ENCODE measurements at regions not wholly inside any gene's neighbourhood (a gene's known extent, or its start where the extent isn't known, plus 50 kb on each side); places are given as distances from the start of the nearest gene placed in this dataset.

- no CpG with 5 or more reads among the region's 5 CpGs for WGBS, 2 donors (ENCODE audit: extremely low coverage in 2 of 2, insufficient read length in 2 of 2, insufficient replicate concordance in 1 of 2)
- Histone ChIP-seq H3K79me1 (ENCODE audit: low read depth, low read length) (no peaks in the 10 kb centered on the region), H2BK5ac (ENCODE audit: low read length) (no peak overlapping the region), H4K8ac (ENCODE audit: low read depth, low read length) (no peak overlapping the region), H3K4me1 (ENCODE audit: control insufficient read depth in 2 of 2, insufficient read depth in 1 of 2, low read depth in 1 of 2, low read length in 2 of 2) (peaks cover 1 to 3% of the 10 kb centered on the region in 2 donors), H3K4me3 (ENCODE audit: low read length in 2 of 2) (no peak overlapping the region), H2AFZ (ENCODE audit: low read length) (no peak overlapping the region), H3K14ac (ENCODE audit: low read length) (no peak overlapping the region), H2BK120ac (ENCODE audit: low read depth, low read length) (no peak overlapping the region), H3K36me3 (replicated peaks in 1 of 2; ENCODE audit: control insufficient read depth in 2 of 2, insufficient read depth in 2 of 2, low read length in 2 of 2) (no peaks in the 10 kb centered on the region), H2AK5ac (ENCODE audit: low read depth, low read length) (peak overlapping the region; percentile 9), H3K4ac (ENCODE audit: low read length) (no peak overlapping the region), H3K27me3 (ENCODE audit: control insufficient read depth in 3 of 3, insufficient read depth in 3 of 3, low read depth in 1 of 3, low read length in 3 of 3) (no peaks in the 10 kb centered on the region), H3K23ac (ENCODE audit: low read depth, low read length, poor library complexity) (no peak overlapping the region), H4K91ac (ENCODE audit: low read depth, low read length, poor library complexity) (no peak overlapping the region), H2BK12ac (ENCODE audit: low read length) (no peak overlapping the region), H3K4me2 (ENCODE audit: insufficient read depth, low read length, poor library complexity, severe bottlenecking) (no peak overlapping the region), H3K18ac (ENCODE audit: low read length) (no peak overlapping the region), H3K9me3 (replicated peaks in 1 of 2; ENCODE audit: control insufficient read depth in 2 of 2, insufficient read depth in 1 of 2, low read depth in 1 of 2, low read length in 2 of 2) (peaks cover 0 to 3% of the 10 kb centered on the region in 2 donors), H3K27ac (replicated peaks; ENCODE audit: low read length) (no peak overlapping the region), H2BK15ac (ENCODE audit: low read length) (no peak overlapping the region), H3K9ac (ENCODE audit: low read depth, low read length, poor library complexity) (no peak overlapping the region)
- DNase-seq (ENCODE audit: low spot score) = no peak
These were observed 498.6 kb upstream of the SALL1 start for GRCh38 chr16:51649631-51650030.

- Histone ChIP-seq H3K4me3 (ENCODE audit: low read length in 2 of 2) (no peak overlapping the region), H2BK120ac (ENCODE audit: low read depth, low read length) (no peak overlapping the region), H3K4me1 (ENCODE audit: control insufficient read depth in 2 of 2, insufficient read depth in 1 of 2, low read depth in 1 of 2, low read length in 2 of 2) (peaks cover 1 to 3% of the 10 kb centered on the region in 2 donors), H3K14ac (ENCODE audit: low read length) (no peak overlapping the region), H3K9me3 (replicated peaks in 1 of 2; ENCODE audit: control insufficient read depth in 2 of 2, insufficient read depth in 1 of 2, low read depth in 1 of 2, low read length in 2 of 2) (peaks cover 0 to 3% of the 10 kb centered on the region in 2 donors), H3K36me3 (replicated peaks in 1 of 2; ENCODE audit: control insufficient read depth in 2 of 2, insufficient read depth in 2 of 2, low read length in 2 of 2) (no peaks in the 10 kb centered on the region), H4K91ac (ENCODE audit: low read depth, low read length, poor library complexity) (no peak overlapping the region), H2AFZ (ENCODE audit: low read length) (no peak overlapping the region), H3K18ac (ENCODE audit: low read length) (peak overlapping the region; percentile 16), H3K4me2 (ENCODE audit: insufficient read depth, low read length, poor library complexity, severe bottlenecking) (no peak overlapping the region), H2BK5ac (ENCODE audit: low read length) (no peak overlapping the region), H3K23ac (ENCODE audit: low read depth, low read length, poor library complexity) (no peak overlapping the region), H3K79me1 (ENCODE audit: low read depth, low read length) (no peaks in the 10 kb centered on the region), H3K4ac (ENCODE audit: low read length) (no peak overlapping the region), H4K8ac (ENCODE audit: low read depth, low read length) (no peak overlapping the region), H3K27ac (replicated peaks; ENCODE audit: low read length) (no peak overlapping the region), H3K27me3 (ENCODE audit: control insufficient read depth in 3 of 3, insufficient read depth in 3 of 3, low read depth in 1 of 3, low read length in 3 of 3) (no peaks in the 10 kb centered on the region), H2BK12ac (ENCODE audit: low read length) (no peak overlapping the region), H2BK15ac (ENCODE audit: low read length) (no peak overlapping the region), H3K9ac (ENCODE audit: low read depth, low read length, poor library complexity) (no peak overlapping the region), H2AK5ac (ENCODE audit: low read depth, low read length) (no peak overlapping the region)
- no peak for DNase-seq (ENCODE audit: low spot score)
- WGBS, 2 donors (ENCODE audit: extremely low coverage in 2 of 2, insufficient read length in 2 of 2, insufficient replicate concordance in 1 of 2) = no CpG with 5 or more reads among the region's 2 CpGs
These were observed 497.5 kb upstream of the SALL1 start for GRCh38 chr16:51648526-51648925.

GRCh38 chr16:51641191-51641765 lies 490.2 kb upstream of the SALL1 start:
- H3K4me2 ChIP-seq (ENCODE audit: insufficient read depth, low read length, poor library complexity, severe bottlenecking) = no peak overlapping the region
- no CpG with 5 or more reads among the region's 3 CpGs for WGBS, 2 donors (ENCODE audit: extremely low coverage in 2 of 2, insufficient read length in 2 of 2, insufficient replicate concordance in 1 of 2)

GRCh38 chr16:51640196-51640595 lies 489.1 kb upstream of the SALL1 start:
- Histone ChIP-seq H2AK5ac (ENCODE audit: low read depth, low read length) (no peak overlapping the region), H3K79me1 (ENCODE audit: low read depth, low read length) (no peaks in the 10 kb centered on the region), H3K4me3 (ENCODE audit: low read length in 2 of 2) (no peak overlapping the region), H3K18ac (ENCODE audit: low read length) (no peak overlapping the region), H3K4ac (ENCODE audit: low read length) (no peak overlapping the region), H2BK120ac (ENCODE audit: low read depth, low read length) (no peak overlapping the region), H3K27ac (replicated peaks; ENCODE audit: low read length) (no peak overlapping the region), H3K36me3 (replicated peaks in 1 of 2; ENCODE audit: control insufficient read depth in 2 of 2, insufficient read depth in 2 of 2, low read length in 2 of 2) (no peaks in the 10 kb centered on the region), H3K4me2 (ENCODE audit: insufficient read depth, low read length, poor library complexity, severe bottlenecking) (no peak overlapping the region), H3K27me3 (ENCODE audit: control insufficient read depth in 3 of 3, insufficient read depth in 3 of 3, low read depth in 1 of 3, low read length in 3 of 3) (no peaks in the 10 kb centered on the region), H3K23ac (ENCODE audit: low read depth, low read length, poor library complexity) (no peak overlapping the region), H3K14ac (ENCODE audit: low read length) (no peak overlapping the region), H3K9me3 (replicated peaks in 1 of 2; ENCODE audit: control insufficient read depth in 2 of 2, insufficient read depth in 1 of 2, low read depth in 1 of 2, low read length in 2 of 2) (no peaks in the 10 kb centered on the region), H3K4me1 (ENCODE audit: control insufficient read depth in 2 of 2, insufficient read depth in 1 of 2, low read depth in 1 of 2, low read length in 2 of 2) (peaks cover 0 to 8% of the 10 kb centered on the region in 2 donors), H4K8ac (ENCODE audit: low read depth, low read length) (no peak overlapping the region), H3K9ac (ENCODE audit: low read depth, low read length, poor library complexity) (no peak overlapping the region), H2BK5ac (ENCODE audit: low read length) (no peak overlapping the region), H4K91ac (ENCODE audit: low read depth, low read length, poor library complexity) (no peak overlapping the region), H2AFZ (ENCODE audit: low read length) (no peak overlapping the region), H2BK15ac (ENCODE audit: low read length) (no peak overlapping the region), H2BK12ac (ENCODE audit: low read length) (no peak overlapping the region)
- no CpG with 5 or more reads among the region's 4 CpGs for WGBS, 2 donors (ENCODE audit: extremely low coverage in 2 of 2, insufficient read length in 2 of 2, insufficient replicate concordance in 1 of 2)
- DNase-seq (ENCODE audit: low spot score) = no peak

More at GRCh38 chr16:51641191-51641765, 490.2 kb upstream of the SALL1 start:
- Histone ChIP-seq H3K27me3 (ENCODE audit: control insufficient read depth in 3 of 3, insufficient read depth in 3 of 3, low read depth in 1 of 3, low read length in 3 of 3) (no peaks in the 10 kb centered on the region), H3K4me1 (ENCODE audit: control insufficient read depth in 2 of 2, insufficient read depth in 1 of 2, low read depth in 1 of 2, low read length in 2 of 2) (peaks cover 0 to 8% of the 10 kb centered on the region in 2 donors), H3K36me3 (replicated peaks in 1 of 2; ENCODE audit: control insufficient read depth in 2 of 2, insufficient read depth in 2 of 2, low read length in 2 of 2) (no peaks in the 10 kb centered on the region), H3K18ac (ENCODE audit: low read length) (peak overlapping the region; percentile 36), H4K91ac (ENCODE audit: low read depth, low read length, poor library complexity) (no peak overlapping the region), H2BK5ac (ENCODE audit: low read length) (no peak overlapping the region), H4K8ac (ENCODE audit: low read depth, low read length) (no peak overlapping the region), H3K4me3 (ENCODE audit: low read length in 2 of 2) (no peak overlapping the region), H3K9ac (ENCODE audit: low read depth, low read length, poor library complexity) (no peak overlapping the region), H3K14ac (ENCODE audit: low read length) (no peak overlapping the region), H2BK15ac (ENCODE audit: low read length) (no peak overlapping the region), H3K27ac (replicated peaks; ENCODE audit: low read length) (no peak overlapping the region), H3K79me1 (ENCODE audit: low read depth, low read length) (no peaks in the 10 kb centered on the region), H3K4ac (ENCODE audit: low read length) (no peak overlapping the region), H2BK12ac (ENCODE audit: low read length) (no peak overlapping the region), H2AK5ac (ENCODE audit: low read depth, low read length) (no peak overlapping the region), H3K23ac (ENCODE audit: low read depth, low read length, poor library complexity) (no peak overlapping the region), H2AFZ (ENCODE audit: low read length) (no peak overlapping the region), H2BK120ac (ENCODE audit: low read depth, low read length) (no peak overlapping the region), H3K9me3 (replicated peaks in 1 of 2; ENCODE audit: control insufficient read depth in 2 of 2, insufficient read depth in 1 of 2, low read depth in 1 of 2, low read length in 2 of 2) (no peaks in the 10 kb centered on the region)
- DNase-seq (ENCODE audit: low spot score) = no peak

Measured in neuronal stem cell (in vitro differentiated cells).